Liver (tissue), 8 donors: ENCODE measurements at regions not wholly inside any gene's neighbourhood (a gene's known extent, or its start where the extent isn't known, plus 50 kb on each side); places are given as distances from the start of the nearest gene placed in this dataset.

Experiments used
- DNase-seq: peaks from one replicate; pipeline ENCODE4 v3.0.0-alpha.2; 2017; ENCODE audit warnings: low spot score
- H3K27ac ChIP-seq, 2 donors: one replicate each; pipeline ENCODE4 v1.7.0; 2013; ENCODE audit warnings: inconsistent platforms in 2 of 2, low read length in 2 of 2, control low read depth in 1 of 2, low read depth in 1 of 2, mild to moderate bottlenecking in 1 of 2
- H3K27me3 ChIP-seq, 4 donors: one replicate each; pipeline versions ENCODE4 v1.6.1 to v1.7.0; 2013; ENCODE audit warnings: low read length in 3 of 4, inconsistent platforms in 1 of 4, mild to moderate bottlenecking in 1 of 4, moderate library complexity in 1 of 4; ENCODE audit not compliant: control insufficient read depth in 4 of 4, insufficient read depth in 4 of 4
- H3K36me3 ChIP-seq, 4 donors: one replicate each; pipeline versions ENCODE4 v1.6.1 to v1.7.0; 2013; ENCODE audit warnings: low read length in 3 of 4, mild to moderate bottlenecking in 3 of 4, low read depth in 1 of 4, moderate library complexity in 1 of 4; ENCODE audit not compliant: control insufficient read depth in 4 of 4, insufficient read depth in 3 of 4
- H3K4me1 ChIP-seq, 4 donors: one replicate each; pipeline versions ENCODE4 v1.6.1 to v1.7.0; 2013; ENCODE audit warnings: low read length in 3 of 4, mild to moderate bottlenecking in 3 of 4, moderate library complexity in 1 of 4; ENCODE audit not compliant: control insufficient read depth in 4 of 4, insufficient read depth in 4 of 4
- H3K4me3 ChIP-seq, 3 donors: one replicate each; pipeline versions ENCODE4 v1.6.1 to v1.7.0; 2013; ENCODE audit warnings: low read length in 3 of 3, control low read depth in 1 of 3, low read depth in 1 of 3, mild to moderate bottlenecking in 1 of 3
- H3K9ac ChIP-seq, 2 donors: one replicate each; pipeline ENCODE4 v1.7.0; 2013; ENCODE audit warnings: low read length in 2 of 2, mild to moderate bottlenecking in 2 of 2, moderate library complexity in 2 of 2, control low read depth in 1 of 2, low read depth in 1 of 2
- H3K9me3 ChIP-seq, 4 donors: one replicate each; pipeline versions ENCODE4 v1.6.1 to v1.7.0; 2013; ENCODE audit warnings: low read length in 3 of 4; ENCODE audit not compliant: control insufficient read depth in 4 of 4
- EGR1 ChIP-seq, 2 donors: IDR thresholded peaks; 2 replicates each; pipeline ENCODE4 v1.6.1; 2016 to 2018; ENCODE audit warnings: antibody characterized with exemption in 2 of 2, low read depth in 2 of 2
- FOXA1 ChIP-seq: IDR thresholded peaks from 2 replicates; pipeline ENCODE4 v1.6.1; 2016; ENCODE audit warnings: antibody characterized with exemption
- FOXA2 ChIP-seq: IDR thresholded peaks from 2 replicates; pipeline ENCODE4 v1.6.1; 2016; ENCODE audit warnings: antibody characterized with exemption
- GABPA ChIP-seq, 2 donors: IDR thresholded peaks in 1 of 2; conservative IDR thresholded peaks in 1 of 2; 2 replicates each; pipeline ENCODE4 v1.6.1; 2016; ENCODE audit warnings: antibody characterized with exemption in 2 of 2, mild to moderate bottlenecking in 1 of 2, moderate library complexity in 1 of 2
- HNF4A ChIP-seq, 2 donors: conservative IDR thresholded peaks; 2 replicates each; pipeline ENCODE4 v1.6.1; 2016; ENCODE audit warnings: antibody characterized with exemption in 2 of 2, mild to moderate bottlenecking in 2 of 2
- HNF4G ChIP-seq: IDR thresholded peaks from 2 replicates; pipeline ENCODE4 v1.6.1; 2016; ENCODE audit warnings: antibody characterized with exemption
- JUND ChIP-seq, 2 donors: IDR thresholded peaks; 2 replicates each; pipeline ENCODE4 v1.6.1; 2016; ENCODE audit warnings: antibody characterized with exemption in 2 of 2
- NR2F2 ChIP-seq: IDR thresholded peaks from 2 replicates; pipeline ENCODE4 v1.6.1; 2016; ENCODE audit warnings: antibody characterized with exemption
- RAD21 ChIP-seq, 2 donors: IDR thresholded peaks; 2 replicates each; pipeline ENCODE4 v1.6.1; 2016; ENCODE audit warnings: antibody characterized with exemption in 2 of 2, mild to moderate bottlenecking in 2 of 2
- RXRA ChIP-seq, 2 donors: IDR thresholded peaks; 2 replicates each; pipeline ENCODE4 v1.6.1; 2017 to 2018; ENCODE audit warnings: antibody characterized with exemption in 2 of 2, mild to moderate bottlenecking in 1 of 2
- SP1 ChIP-seq: IDR thresholded peaks from 2 replicates; pipeline ENCODE4 v1.6.1; 2018; ENCODE audit warnings: antibody characterized with exemption, mild to moderate bottlenecking
- TAF1 ChIP-seq: conservative IDR thresholded peaks from 2 replicates; pipeline ENCODE4 v1.6.1; 2016; ENCODE audit warnings: antibody characterized with exemption, mild to moderate bottlenecking
- YY1 ChIP-seq: IDR thresholded peaks from 2 replicates; pipeline ENCODE4 v1.6.1; 2016; ENCODE audit warnings: antibody characterized with exemption, mild to moderate bottlenecking
- WGBS: extraction: QIAGEN DNeasy Blood & Tissue Kit; methylation state at CpG from one replicate; pipeline ENCODE4 v1.1.7; 2013; 5-methylcytosine and 5-hydroxymethylcytosine counted together
- TF ChIP-seq, protein P1 (sequence below): fragments of 150-350 bp; IDR thresholded peaks from 2 replicates; pipeline ENCODE4 v1.5.1; 2017; ENCODE audit warnings: improper control_type of control experiment, low read depth, low read length; ENCODE audit not compliant: missing input control
- TF ChIP-seq, protein P2 (sequence below): IDR thresholded peaks from 2 replicates; pipeline ENCODE4 v1.6.1; 2016; ENCODE audit warnings: antibody characterized with exemption, mild to moderate bottlenecking
- TF ChIP-seq, protein P3 (sequence below): IDR thresholded peaks from 2 replicates; pipeline ENCODE4 v1.6.1; 2016; ENCODE audit warnings: antibody characterized with exemption
- TF ChIP-seq, protein P4 (sequence below): IDR thresholded peaks from 2 replicates; pipeline ENCODE4 v1.6.1; 2016; ENCODE audit warnings: antibody characterized with exemption
- TF ChIP-seq, protein P5 (sequence below): IDR thresholded peaks from 2 replicates; pipeline ENCODE4 v1.6.1; 2016; ENCODE audit warnings: antibody characterized with exemption
- donor health status: healthy.
- donor health status: healthy.
- donor health status: healthy.
- donor health status: healthy.
- donor health status: healthy.

DNA sequence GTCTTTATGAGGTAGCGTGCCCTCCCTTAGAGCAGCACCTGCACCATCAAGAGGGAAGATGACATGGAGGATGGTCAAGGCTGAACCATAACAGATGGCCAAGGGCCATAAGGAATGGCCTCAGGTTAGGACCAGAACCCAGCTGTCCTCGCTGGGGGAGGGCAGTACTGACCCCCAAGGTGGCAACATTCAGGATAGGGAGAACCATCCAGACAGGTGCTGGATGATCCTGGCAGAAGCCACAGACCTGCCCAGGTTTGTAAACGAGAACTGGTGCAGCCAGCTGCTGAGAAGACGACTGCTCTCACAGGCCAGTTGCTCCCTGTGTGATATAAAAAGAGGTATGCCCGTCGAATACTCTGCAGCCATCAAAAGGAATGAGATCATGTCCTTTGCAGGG is 320.4 kb downstream of the GLRX3 start:
- Histone ChIP-seq H3K9me3 (no peaks in the 10 kb centered on the region), H3K27me3 (peaks cover 0 to 9% (median 1%) of the 10 kb centered on the region in 4 donors), H3K4me1 (no peaks in the 10 kb centered on the region), H3K36me3 (no peaks in the 10 kb centered on the region), H3K27ac (no peak overlapping the region), H3K9ac (no peak overlapping the region), H3K4me3 (no peak overlapping the region)
- TF ChIP-seq JUND (IDR thresholded peaks at IDR 0.05) (no peak), FOXA2 (no peak), RXRA (IDR thresholded peaks at IDR 0.05) (no peak), YY1 (no peak), EGR1 (IDR thresholded peaks at IDR 0.05; ENCODE audit: low read depth in 2 of 2) (no peak), FOXA1 (no peak), GABPA (IDR thresholded peaks at IDR 0.05 in 1 of 2, conservative IDR thresholded peaks at IDR 0.05 in 1 of 2) (no peak), TAF1 (no peak), HNF4G (no peak), NR2F2 (no peak), RAD21 (IDR thresholded peaks at IDR 0.05) (no peak), HNF4A (conservative IDR thresholded peaks at IDR 0.05) (no peak), SP1 (no peak)
- TF ChIP-seq, protein P1, sequence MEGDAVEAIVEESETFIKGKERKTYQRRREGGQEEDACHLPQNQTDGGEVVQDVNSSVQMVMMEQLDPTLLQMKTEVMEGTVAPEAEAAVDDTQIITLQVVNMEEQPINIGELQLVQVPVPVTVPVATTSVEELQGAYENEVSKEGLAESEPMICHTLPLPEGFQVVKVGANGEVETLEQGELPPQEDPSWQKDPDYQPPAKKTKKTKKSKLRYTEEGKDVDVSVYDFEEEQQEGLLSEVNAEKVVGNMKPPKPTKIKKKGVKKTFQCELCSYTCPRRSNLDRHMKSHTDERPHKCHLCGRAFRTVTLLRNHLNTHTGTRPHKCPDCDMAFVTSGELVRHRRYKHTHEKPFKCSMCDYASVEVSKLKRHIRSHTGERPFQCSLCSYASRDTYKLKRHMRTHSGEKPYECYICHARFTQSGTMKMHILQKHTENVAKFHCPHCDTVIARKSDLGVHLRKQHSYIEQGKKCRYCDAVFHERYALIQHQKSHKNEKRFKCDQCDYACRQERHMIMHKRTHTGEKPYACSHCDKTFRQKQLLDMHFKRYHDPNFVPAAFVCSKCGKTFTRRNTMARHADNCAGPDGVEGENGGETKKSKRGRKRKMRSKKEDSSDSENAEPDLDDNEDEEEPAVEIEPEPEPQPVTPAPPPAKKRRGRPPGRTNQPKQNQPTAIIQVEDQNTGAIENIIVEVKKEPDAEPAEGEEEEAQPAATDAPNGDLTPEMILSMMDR, result no peak
- TF ChIP-seq, protein P2, sequence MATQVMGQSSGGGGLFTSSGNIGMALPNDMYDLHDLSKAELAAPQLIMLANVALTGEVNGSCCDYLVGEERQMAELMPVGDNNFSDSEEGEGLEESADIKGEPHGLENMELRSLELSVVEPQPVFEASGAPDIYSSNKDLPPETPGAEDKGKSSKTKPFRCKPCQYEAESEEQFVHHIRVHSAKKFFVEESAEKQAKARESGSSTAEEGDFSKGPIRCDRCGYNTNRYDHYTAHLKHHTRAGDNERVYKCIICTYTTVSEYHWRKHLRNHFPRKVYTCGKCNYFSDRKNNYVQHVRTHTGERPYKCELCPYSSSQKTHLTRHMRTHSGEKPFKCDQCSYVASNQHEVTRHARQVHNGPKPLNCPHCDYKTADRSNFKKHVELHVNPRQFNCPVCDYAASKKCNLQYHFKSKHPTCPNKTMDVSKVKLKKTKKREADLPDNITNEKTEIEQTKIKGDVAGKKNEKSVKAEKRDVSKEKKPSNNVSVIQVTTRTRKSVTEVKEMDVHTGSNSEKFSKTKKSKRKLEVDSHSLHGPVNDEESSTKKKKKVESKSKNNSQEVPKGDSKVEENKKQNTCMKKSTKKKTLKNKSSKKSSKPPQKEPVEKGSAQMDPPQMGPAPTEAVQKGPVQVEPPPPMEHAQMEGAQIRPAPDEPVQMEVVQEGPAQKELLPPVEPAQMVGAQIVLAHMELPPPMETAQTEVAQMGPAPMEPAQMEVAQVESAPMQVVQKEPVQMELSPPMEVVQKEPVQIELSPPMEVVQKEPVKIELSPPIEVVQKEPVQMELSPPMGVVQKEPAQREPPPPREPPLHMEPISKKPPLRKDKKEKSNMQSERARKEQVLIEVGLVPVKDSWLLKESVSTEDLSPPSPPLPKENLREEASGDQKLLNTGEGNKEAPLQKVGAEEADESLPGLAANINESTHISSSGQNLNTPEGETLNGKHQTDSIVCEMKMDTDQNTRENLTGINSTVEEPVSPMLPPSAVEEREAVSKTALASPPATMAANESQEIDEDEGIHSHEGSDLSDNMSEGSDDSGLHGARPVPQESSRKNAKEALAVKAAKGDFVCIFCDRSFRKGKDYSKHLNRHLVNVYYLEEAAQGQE, result no peak
- TF ChIP-seq, protein P3, sequence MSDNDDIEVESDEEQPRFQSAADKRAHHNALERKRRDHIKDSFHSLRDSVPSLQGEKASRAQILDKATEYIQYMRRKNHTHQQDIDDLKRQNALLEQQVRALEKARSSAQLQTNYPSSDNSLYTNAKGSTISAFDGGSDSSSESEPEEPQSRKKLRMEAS, result no peak
- TF ChIP-seq, protein P4, sequence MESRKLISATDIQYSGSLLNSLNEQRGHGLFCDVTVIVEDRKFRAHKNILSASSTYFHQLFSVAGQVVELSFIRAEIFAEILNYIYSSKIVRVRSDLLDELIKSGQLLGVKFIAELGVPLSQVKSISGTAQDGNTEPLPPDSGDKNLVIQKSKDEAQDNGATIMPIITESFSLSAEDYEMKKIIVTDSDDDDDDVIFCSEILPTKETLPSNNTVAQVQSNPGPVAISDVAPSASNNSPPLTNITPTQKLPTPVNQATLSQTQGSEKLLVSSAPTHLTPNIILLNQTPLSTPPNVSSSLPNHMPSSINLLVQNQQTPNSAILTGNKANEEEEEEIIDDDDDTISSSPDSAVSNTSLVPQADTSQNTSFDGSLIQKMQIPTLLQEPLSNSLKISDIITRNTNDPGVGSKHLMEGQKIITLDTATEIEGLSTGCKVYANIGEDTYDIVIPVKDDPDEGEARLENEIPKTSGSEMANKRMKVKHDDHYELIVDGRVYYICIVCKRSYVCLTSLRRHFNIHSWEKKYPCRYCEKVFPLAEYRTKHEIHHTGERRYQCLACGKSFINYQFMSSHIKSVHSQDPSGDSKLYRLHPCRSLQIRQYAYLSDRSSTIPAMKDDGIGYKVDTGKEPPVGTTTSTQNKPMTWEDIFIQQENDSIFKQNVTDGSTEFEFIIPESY, result no peak
- TF ChIP-seq, protein P5, sequence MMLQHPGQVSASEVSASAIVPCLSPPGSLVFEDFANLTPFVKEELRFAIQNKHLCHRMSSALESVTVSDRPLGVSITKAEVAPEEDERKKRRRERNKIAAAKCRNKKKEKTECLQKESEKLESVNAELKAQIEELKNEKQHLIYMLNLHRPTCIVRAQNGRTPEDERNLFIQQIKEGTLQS, result no peak
- 69% methylated on average over 6 of the region's 6 CpGs for WGBS
- DNase-seq, result no peak
